Keratinocyte (primary cell): ENCODE measurements at regions not wholly inside any gene's neighbourhood (a gene's known extent, or its start where the extent isn't known, plus 50 kb on each side); places are given as distances from the start of the nearest gene placed in this dataset.

Experiments used
- EZH2 ChIP-seq: IDR thresholded peaks from one replicate; pipeline ENCODE4 v1.6.1; 2012; ENCODE audit warnings: inconsistent platforms, mild to moderate bottlenecking, low read length, moderate library complexity
- TF ChIP-seq, protein P1 (sequence below), 3 experiments: IDR thresholded peaks in 1 of 3; conservative IDR thresholded peaks in 1 of 3; optimal IDR thresholded peaks in 1 of 3; 2 replicates in 2 of 3; 3 replicates in 1 of 3; pipeline versions ENCODE3 to v1.5.1; 2011; ENCODE audit warnings: low read length in 3 of 3, mild to moderate bottlenecking in 3 of 3, moderate library complexity in 2 of 3, control low read depth in 1 of 3, inconsistent platforms in 1 of 3; ENCODE audit not compliant: insufficient read depth in 2 of 3; ENCODE audit errors: extremely low read depth in 1 of 3

DNA sequence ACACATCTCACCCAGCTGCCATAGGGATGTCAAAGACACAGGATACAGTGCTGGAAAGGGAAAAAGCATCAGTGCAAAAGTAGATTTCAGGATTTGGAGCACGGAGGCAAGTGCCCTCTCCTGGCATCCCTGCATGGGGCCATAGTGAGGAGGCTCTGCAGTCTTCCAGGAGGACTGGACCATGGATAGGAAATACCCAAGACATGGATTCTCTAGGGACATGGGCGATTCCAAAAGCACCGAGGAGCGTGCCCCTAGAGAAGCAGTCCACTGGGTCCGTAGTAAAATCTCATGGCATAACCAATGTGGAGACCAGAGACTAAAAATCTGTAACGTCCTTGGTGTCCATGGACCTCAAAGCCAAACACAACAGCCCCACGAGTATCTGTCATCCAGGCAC lies 818.2 kb downstream of the KCNJ18 start:
- TF ChIP-seq, protein P1, sequence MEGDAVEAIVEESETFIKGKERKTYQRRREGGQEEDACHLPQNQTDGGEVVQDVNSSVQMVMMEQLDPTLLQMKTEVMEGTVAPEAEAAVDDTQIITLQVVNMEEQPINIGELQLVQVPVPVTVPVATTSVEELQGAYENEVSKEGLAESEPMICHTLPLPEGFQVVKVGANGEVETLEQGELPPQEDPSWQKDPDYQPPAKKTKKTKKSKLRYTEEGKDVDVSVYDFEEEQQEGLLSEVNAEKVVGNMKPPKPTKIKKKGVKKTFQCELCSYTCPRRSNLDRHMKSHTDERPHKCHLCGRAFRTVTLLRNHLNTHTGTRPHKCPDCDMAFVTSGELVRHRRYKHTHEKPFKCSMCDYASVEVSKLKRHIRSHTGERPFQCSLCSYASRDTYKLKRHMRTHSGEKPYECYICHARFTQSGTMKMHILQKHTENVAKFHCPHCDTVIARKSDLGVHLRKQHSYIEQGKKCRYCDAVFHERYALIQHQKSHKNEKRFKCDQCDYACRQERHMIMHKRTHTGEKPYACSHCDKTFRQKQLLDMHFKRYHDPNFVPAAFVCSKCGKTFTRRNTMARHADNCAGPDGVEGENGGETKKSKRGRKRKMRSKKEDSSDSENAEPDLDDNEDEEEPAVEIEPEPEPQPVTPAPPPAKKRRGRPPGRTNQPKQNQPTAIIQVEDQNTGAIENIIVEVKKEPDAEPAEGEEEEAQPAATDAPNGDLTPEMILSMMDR (optimal IDR thresholded peaks at IDR 0.05 in 1 of 3, IDR thresholded peaks at IDR 0.05 in 1 of 3, conservative IDR thresholded peaks at IDR 0.05 in 1 of 3; ENCODE audit: extremely low read depth in 1 of 3, insufficient read depth in 2 of 3, low read length in 3 of 3) = no peak
- no peak for TF ChIP-seq EZH2
